ENCODE measurements at regions not wholly inside any gene's neighbourhood (a gene's known extent, or its start where the extent isn't known, plus 50 kb on each side); places are given as distances from the start of the nearest gene placed in this dataset.
"Not testable (repeated sequence)": the region's sequence is repeated elsewhere in the genome, so short reads cannot be mapped to it uniquely, and the experiment has no call there.

- Mint-ChIP-seq H3K27ac (no peak overlapping the region), H3K9me3 (no peaks in the 10 kb centered on the region), H3K4me1 (peaks cover 37% of the 10 kb centered on the region), H3K4me3 (no peak overlapping the region), H3K27me3 (ENCODE audit: insufficient read depth, low read depth) (peaks cover 3% of the 10 kb centered on the region), H3K36me3 (peaks cover 43% of the 10 kb centered on the region)
- Histone ChIP-seq H3K4me3 (no peak overlapping the region), H3K36me3 (no peaks in the 10 kb centered on the region), H3K9me3 (ENCODE audit: low read depth) (no peaks in the 10 kb centered on the region), H3K79me2 (ENCODE audit: low read depth) (peaks cover 12% of the 10 kb centered on the region), H3K4me2 (no peak overlapping the region), H3F3A (ENCODE audit: low read depth) (no peaks in the 10 kb centered on the region), H3K9ac (no peak overlapping the region), H3K27ac (no peak overlapping the region), H4K20me1 (ENCODE audit: low read depth) (no peaks in the 10 kb centered on the region), H3K27me3 (no peaks in the 10 kb centered on the region), H3K4me1 (peaks cover 22% of the 10 kb centered on the region), H2AFZ (replicated peaks) (no peak overlapping the region)
- no peak for DNase-seq (ENCODE audit: low spot score)
- TF ChIP-seq EZH2phosphoT487 (IDR thresholded peaks at IDR 0.05) (no peak), CTCF (IDR thresholded peaks at IDR 0.05) (no peak)
Observed at GRCh38 chr1:232570007-232570406, 59.9 kb downstream of the SIPA1L2 start.

- not testable (repeated sequence) for H3K27me3 ChIP-seq; H3K9me3 Mint-ChIP-seq; DNase-seq (ENCODE audit: low spot score); H3K9me3 ChIP-seq (ENCODE audit: low read depth); H3K27me3 Mint-ChIP-seq (ENCODE audit: insufficient read depth, low read depth); H3K4me2 ChIP-seq; H3F3A ChIP-seq (ENCODE audit: low read depth); H3K4me3 Mint-ChIP-seq; H3K36me3 ChIP-seq; H3K4me3 ChIP-seq; H4K20me1 ChIP-seq (ENCODE audit: low read depth); H3K27ac Mint-ChIP-seq; H2AFZ ChIP-seq (replicated peaks); H3K9ac ChIP-seq; H3K79me2 ChIP-seq (ENCODE audit: low read depth); H3K27ac ChIP-seq
- peaks cover 23% of the 10 kb centered on the region for H3K4me1 ChIP-seq
- H3K36me3 Mint-ChIP-seq: peaks cover 41% of the 10 kb centered on the region
- H3K4me1 Mint-ChIP-seq: peaks cover 36% of the 10 kb centered on the region
Observed at GRCh38 chr1:232569554-232569921, 60.4 kb downstream of the SIPA1L2 start.

GRCh38 chr1:232568906-232569553 is 60.9 kb downstream of the SIPA1L2 start:
- no peak overlapping the region for H3K27ac ChIP-seq
- no peaks in the 10 kb centered on the region for H3F3A ChIP-seq (ENCODE audit: low read depth)
- H4K20me1 ChIP-seq (ENCODE audit: low read depth): no peaks in the 10 kb centered on the region
- no peak for DNase-seq (ENCODE audit: low spot score)
- H3K79me2 ChIP-seq (ENCODE audit: low read depth): peaks cover 7% of the 10 kb centered on the region
- H3K36me3 ChIP-seq: no peaks in the 10 kb centered on the region
- Mint-ChIP-seq H3K27me3 (ENCODE audit: insufficient read depth, low read depth) (peaks cover 3% of the 10 kb centered on the region), H3K9me3 (no peaks in the 10 kb centered on the region), H3K4me3 (no peak overlapping the region), H3K4me1 (peaks cover 41% of the 10 kb centered on the region), H3K36me3 (peaks cover 41% of the 10 kb centered on the region), H3K27ac (no peak overlapping the region)
- no peak overlapping the region for H3K9ac ChIP-seq
- peaks cover 23% of the 10 kb centered on the region for H3K4me1 ChIP-seq
- TF ChIP-seq CTCF (IDR thresholded peaks at IDR 0.05) (no peak), EZH2 (IDR thresholded peaks at IDR 0.05) (no peak), EZH2phosphoT487 (IDR thresholded peaks at IDR 0.05) (no peak)
- no peak overlapping the region for H3K4me3 ChIP-seq
- no peaks in the 10 kb centered on the region for H3K27me3 ChIP-seq
- no peaks in the 10 kb centered on the region for H3K9me3 ChIP-seq (ENCODE audit: low read depth)
- no peak overlapping the region for H3K4me2 ChIP-seq
- H2AFZ ChIP-seq (replicated peaks): no peak overlapping the region

GRCh38 chr1:232568331-232568852 is 61.5 kb downstream of the SIPA1L2 start:
- TF ChIP-seq CTCF (IDR thresholded peaks at IDR 0.05) (no peak), EZH2phosphoT487 (IDR thresholded peaks at IDR 0.05) (no peak), EZH2 (IDR thresholded peaks at IDR 0.05) (no peak)
- no peak overlapping the region for H3K9ac ChIP-seq
- H3K79me2 ChIP-seq (ENCODE audit: low read depth): peaks cover 7% of the 10 kb centered on the region
- peaks cover 36% of the 10 kb centered on the region for H3K36me3 Mint-ChIP-seq
- no peaks in the 10 kb centered on the region for H3K9me3 Mint-ChIP-seq
- H3K4me1 Mint-ChIP-seq: peaks cover 43% of the 10 kb centered on the region
- H3F3A ChIP-seq (ENCODE audit: low read depth): no peaks in the 10 kb centered on the region
- H3K27me3 ChIP-seq: no peaks in the 10 kb centered on the region
- H3K9me3 ChIP-seq (ENCODE audit: low read depth): no peaks in the 10 kb centered on the region
- no peak overlapping the region for H3K27ac ChIP-seq
- H3K4me3 ChIP-seq: no peak overlapping the region
- DNase-seq (ENCODE audit: low spot score): no peak
- no peak overlapping the region for H3K4me3 Mint-ChIP-seq
- H2AFZ ChIP-seq (replicated peaks): no peak overlapping the region
- H3K4me1 ChIP-seq: peaks cover 25% of the 10 kb centered on the region
- H3K27me3 Mint-ChIP-seq (ENCODE audit: insufficient read depth, low read depth): peaks cover 5% of the 10 kb centered on the region
- H3K27ac Mint-ChIP-seq: no peak overlapping the region
- no peak overlapping the region for H3K4me2 ChIP-seq
- no peaks in the 10 kb centered on the region for H3K36me3 ChIP-seq
- no peaks in the 10 kb centered on the region for H4K20me1 ChIP-seq (ENCODE audit: low read depth)
